RCC 7860 (cell line): ENCODE measurements at regions not wholly inside any gene's neighbourhood (a gene's known extent, or its start where the extent isn't known, plus 50 kb on each side); places are given as distances from the start of the nearest gene placed in this dataset.
"Not testable (repeated sequence)": the region's sequence is repeated elsewhere in the genome, so short reads cannot be mapped to it uniquely, and the experiment has no call there.

Experiments
- DNase-seq: peaks from one replicate; pipeline ENCODE4 v3.0.0-alpha.2; 2015; ENCODE audit warnings: low spot score
- FAIRE-seq: peaks from 2 replicates; lab custom pipeline; 2012; peaks lifted over from hg19 to GRCh38; lab: Jason Lieb, UNC

GRCh38 chr17:43316522-43317142 lies 82.2 kb upstream of the ARL4D start:
- FAIRE-seq (no peak), DNase-seq (no peak)

GRCh38 chr17:43315858-43316521 lies 82.2 kb upstream of the RNU2-1 start:
- FAIRE-seq (peak; percentile 79), DNase-seq (no peak)

- FAIRE-seq: no peak
- no peak for DNase-seq
These were observed 81.6 kb upstream of the RNU2-1 start for GRCh38 chr17:43315369-43315768.

GRCh38 chr17:43314611-43315011 lies 80.8 kb upstream of the RNU2-1 start:
- no peak for DNase-seq
- no peak for FAIRE-seq

GRCh38 chr17:43312011-43312410 lies 78.2 kb upstream of the RNU2-1 start:
- FAIRE-seq (no peak), DNase-seq (no peak)

- FAIRE-seq: peak; percentile 43
These were observed 75.9 kb upstream of the RNU2-1 start for GRCh38 chr17:43309505-43310332.

DNA sequence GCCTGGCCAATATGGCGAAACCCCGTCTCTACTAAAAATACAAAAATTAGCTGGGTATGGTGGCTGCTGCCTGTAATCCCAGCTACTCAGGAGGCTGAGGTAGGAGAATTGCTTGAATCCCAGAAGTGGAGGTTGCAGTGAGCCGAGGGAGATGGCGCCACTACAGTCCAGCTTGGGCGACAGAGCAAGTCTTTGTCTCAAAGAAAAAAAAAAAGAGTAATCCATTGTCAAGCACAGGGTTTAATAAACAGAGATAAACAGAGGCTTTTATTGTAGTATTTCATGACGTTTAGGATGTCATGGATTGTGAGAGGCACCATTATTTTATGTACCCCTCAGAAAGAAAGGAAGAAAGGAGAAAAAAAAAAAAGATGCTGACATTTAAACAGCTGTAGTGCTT lies 75.2 kb upstream of the RNU2-1 start:
- no peak for DNase-seq
- FAIRE-seq: no peak

More at GRCh38 chr17:43309505-43310332, 75.9 kb upstream of the RNU2-1 start:
- no peak for DNase-seq

DNA sequence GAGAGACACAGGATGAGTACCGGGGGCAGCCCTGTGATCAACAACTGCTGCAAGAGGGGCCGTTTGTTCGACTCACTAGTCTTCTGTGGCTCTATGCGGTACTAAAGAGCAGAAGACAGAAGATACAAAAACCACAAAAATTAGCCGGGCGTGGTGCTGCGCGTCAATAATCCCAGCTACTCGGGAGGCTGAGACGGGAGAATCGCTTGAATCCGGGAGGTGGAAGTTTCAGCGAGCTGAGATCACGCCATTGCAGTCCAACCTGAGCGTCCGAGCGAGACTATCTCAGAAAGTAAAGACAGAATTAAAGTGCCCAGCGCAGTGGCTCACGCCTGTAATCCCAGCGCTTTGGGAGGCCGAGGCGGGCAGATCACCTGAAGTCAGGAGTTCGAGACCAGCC lies 71.0 kb upstream of the RNU2-1 start:
- DNase-seq, FAIRE-seq: not testable (repeated sequence)

DNA sequence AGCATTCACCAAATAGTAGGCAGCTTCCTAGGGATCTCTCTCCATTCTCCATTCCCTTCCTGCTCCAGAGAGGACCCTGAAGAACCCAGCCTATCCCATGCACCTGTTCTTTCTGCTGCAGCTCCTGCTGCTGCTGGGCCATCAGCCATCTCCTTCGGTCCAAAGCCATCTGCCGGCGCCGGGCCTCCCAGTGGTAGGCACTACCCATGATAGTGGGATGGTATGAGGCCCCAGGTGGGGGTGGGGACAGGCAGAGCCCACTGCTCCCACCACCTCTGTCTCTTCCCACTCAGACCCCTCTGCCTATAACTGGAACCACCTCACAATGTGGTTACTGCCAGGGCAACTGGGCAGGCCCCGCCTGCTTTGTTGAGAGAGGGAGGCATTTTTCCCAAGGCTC lies 69.3 kb upstream of the RNU2-1 start:
- not testable (repeated sequence) for DNase-seq, FAIRE-seq

DNA sequence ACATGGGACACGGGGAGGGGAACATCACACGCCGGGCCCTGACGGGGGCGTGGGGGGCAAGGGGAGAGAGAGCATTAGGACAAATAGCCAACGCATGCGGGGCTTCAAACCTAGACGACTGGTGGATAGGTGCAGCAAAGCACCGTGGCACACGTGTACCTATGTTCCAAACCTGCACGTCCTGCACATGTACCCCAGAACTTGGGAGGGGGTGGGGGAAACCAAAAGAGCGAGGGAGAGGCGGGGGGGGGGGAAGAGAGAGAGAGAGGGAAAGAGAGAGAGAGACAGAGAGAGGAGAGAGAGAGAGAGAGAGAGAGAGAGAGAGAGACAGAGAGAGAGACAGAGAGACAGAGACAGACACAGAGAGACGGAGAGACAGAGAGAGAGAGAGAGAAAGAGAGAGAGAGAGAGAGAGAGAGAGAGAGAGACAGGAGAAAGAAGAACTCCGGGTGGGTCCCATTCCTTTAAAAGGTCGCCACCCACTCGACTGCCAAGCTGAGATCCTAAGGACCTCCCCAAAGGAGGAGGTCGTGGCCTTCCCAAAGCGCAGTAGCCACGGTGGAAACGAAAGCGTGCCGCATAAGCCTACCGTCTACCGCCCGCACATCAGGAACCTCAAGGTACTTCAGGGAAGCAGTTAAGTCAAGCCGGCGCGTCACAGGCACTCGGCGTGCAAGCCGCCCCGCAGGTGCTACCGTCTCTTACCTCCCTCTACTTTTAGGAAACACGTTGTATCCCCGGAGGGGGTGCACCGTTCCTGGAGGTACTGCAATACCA lies 65.7 kb upstream of the RNU2-1 start:
- DNase-seq, FAIRE-seq: not testable (repeated sequence)

- not testable (repeated sequence) for DNase-seq, FAIRE-seq
These were observed 55.9 kb upstream of the RNU2-1 start for GRCh38 chr17:43289670-43290069.

DNA sequence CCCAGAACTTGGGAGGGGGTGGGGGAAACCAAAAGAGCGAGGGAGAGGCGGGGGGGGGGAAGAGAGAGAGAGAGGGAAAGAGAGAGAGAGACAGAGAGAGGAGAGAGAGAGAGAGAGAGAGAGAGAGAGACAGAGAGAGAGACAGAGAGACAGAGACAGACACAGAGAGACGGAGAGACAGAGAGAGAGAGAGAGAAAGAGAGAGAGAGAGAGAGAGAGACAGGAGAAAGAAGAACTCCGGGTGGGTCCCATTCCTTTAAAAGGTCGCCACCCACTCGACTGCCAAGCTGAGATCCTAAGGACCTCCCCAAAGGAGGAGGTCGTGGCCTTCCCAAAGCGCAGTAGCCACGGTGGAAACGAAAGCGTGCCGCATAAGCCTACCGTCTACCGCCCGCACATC lies 49.8 kb upstream of the RNU2-1 start:
- FAIRE-seq, DNase-seq: not testable (repeated sequence)
